ENCODE measurements at regions not wholly inside any gene's neighbourhood (a gene's known extent, or its start where the extent isn't known, plus 50 kb on each side); places are given as distances from the start of the nearest gene placed in this dataset.
A peak's percentile ranks its signal among the peaks of the same experiment; 100 is the strongest.

GRCh38 chrX:21056622-21057021 is 317.6 kb upstream of the CNKSR2 start:
- DNase-seq (ENCODE audit: low spot score) = no peak

GRCh38 chrX:21047034-21047455 is 327.2 kb upstream of the CNKSR2 start:
- DNase-seq (ENCODE audit: low spot score) = no peak

GRCh38 chrX:21014326-21014725 is 359.9 kb upstream of the CNKSR2 start:
- no peak for DNase-seq (ENCODE audit: low spot score)

GRCh38 chrX:21004835-21005234 is 369.4 kb upstream of the CNKSR2 start:
- no peak for DNase-seq (ENCODE audit: low spot score)

GRCh38 chrX:20995829-20996228 is 378.4 kb upstream of the CNKSR2 start:
- DNase-seq (ENCODE audit: low spot score) = no peak

GRCh38 chrX:20989361-20989760 is 384.9 kb upstream of the CNKSR2 start:
- DNase-seq (ENCODE audit: low spot score) = no peak

GRCh38 chrX:20988804-20989203 is 385.4 kb upstream of the CNKSR2 start:
- DNase-seq (ENCODE audit: low spot score) = no peak

- DNase-seq (ENCODE audit: low spot score) = no peak
These were observed 386.1 kb upstream of the CNKSR2 start for GRCh38 chrX:20988118-20988517.

- no peak for DNase-seq (ENCODE audit: low spot score)
These were observed 393.8 kb upstream of the CNKSR2 start for GRCh38 chrX:20980426-20980825.

GRCh38 chrX:20974326-20974725 is 399.9 kb upstream of the CNKSR2 start:
- DNase-seq (ENCODE audit: low spot score) = no peak

GRCh38 chrX:20973038-20973437 is 401.2 kb upstream of the CNKSR2 start:
- no peak for DNase-seq (ENCODE audit: low spot score)

GRCh38 chrX:20971250-20971649 is 403.0 kb upstream of the CNKSR2 start:
- no peak for DNase-seq (ENCODE audit: low spot score)

- DNase-seq (ENCODE audit: low spot score) = no peak
These were observed 404.7 kb upstream of the CNKSR2 start for GRCh38 chrX:20969565-20969964.

- DNase-seq (ENCODE audit: low spot score) = no peak
These were observed 405.2 kb upstream of the CNKSR2 start for GRCh38 chrX:20968996-20969395.

- no peak for DNase-seq (ENCODE audit: low spot score)
These were observed 406.5 kb upstream of the CNKSR2 start for GRCh38 chrX:20967725-20968124.

- DNase-seq (ENCODE audit: low spot score) = peak; percentile 12
These were observed 408.8 kb upstream of the CNKSR2 start for GRCh38 chrX:20965270-20966044.

- no peak for DNase-seq (ENCODE audit: low spot score)
These were observed 420.2 kb upstream of the CNKSR2 start for GRCh38 chrX:20954014-20954413.

- DNase-seq (ENCODE audit: low spot score) = no peak
These were observed 422.0 kb upstream of the CNKSR2 start for GRCh38 chrX:20952180-20952579.

- DNase-seq (ENCODE audit: low spot score) = no peak
These were observed 423.0 kb upstream of the CNKSR2 start for GRCh38 chrX:20951016-20951810.

GRCh38 chrX:20947411-20947912 is 426.8 kb upstream of the CNKSR2 start:
- no peak for DNase-seq (ENCODE audit: low spot score)

- DNase-seq (ENCODE audit: low spot score) = no peak
These were observed 460.5 kb upstream of the CNKSR2 start for GRCh38 chrX:20913760-20914159.

GRCh38 chrX:20906571-20906970 is 467.6 kb upstream of the CNKSR2 start:
- DNase-seq (ENCODE audit: low spot score) = no peak

- no peak for DNase-seq (ENCODE audit: low spot score)
These were observed 489.7 kb upstream of the CNKSR2 start for GRCh38 chrX:20884565-20884964.

Data from HuH-7.5 (cell line).